Activated naive CD4-positive, alpha-beta T cell treated with anti-CD3 and anti-CD28 coated beads, Interleukin-2, amount 10 ng/mL, durations not matched to agents 7 days and 5 days (primary cell): ENCODE measurements at regions not wholly inside any gene's neighbourhood (a gene's known extent, or its start where the extent isn't known, plus 50 kb on each side); places are given as distances from the start of the nearest gene placed in this dataset.

ENCODE experiments used
- CTCF ChIA-PET: fragments of 350-600 bp; sonication (Branson Sonifier 250); formaldehyde crosslinking; loops from one replicate; lab custom pipeline; 2021; ENCODE audit warnings: antibody characterized with exemption; lab: Charles Lee
- DNase-seq: peaks from one replicate; pipeline ENCODE4 v3.0.0-alpha.2; 2020
- H3K27ac Mint-ChIP-seq: one replicate; pipeline ENCODE4 v1.8.0; 2021; ENCODE audit warnings: mild to moderate bottlenecking, moderate library complexity, mixed read lengths
- H3K27me3 Mint-ChIP-seq: one replicate; pipeline ENCODE4 v1.8.0; 2021; ENCODE audit warnings: mild to moderate bottlenecking, mixed read lengths
- H3K36me3 Mint-ChIP-seq: one replicate; pipeline ENCODE4 v1.8.0; 2021; ENCODE audit warnings: mixed read lengths
- H3K4me1 Mint-ChIP-seq: one replicate; pipeline ENCODE4 v1.8.0; 2021; ENCODE audit warnings: mixed read lengths
- H3K4me3 Mint-ChIP-seq: one replicate; pipeline ENCODE4 v1.8.0; 2021; ENCODE audit warnings: mild to moderate bottlenecking, moderate library complexity, mixed read lengths
- H3K9me3 Mint-ChIP-seq: one replicate; pipeline ENCODE4 v1.8.0; 2021; ENCODE audit warnings: mixed read lengths

DNA sequence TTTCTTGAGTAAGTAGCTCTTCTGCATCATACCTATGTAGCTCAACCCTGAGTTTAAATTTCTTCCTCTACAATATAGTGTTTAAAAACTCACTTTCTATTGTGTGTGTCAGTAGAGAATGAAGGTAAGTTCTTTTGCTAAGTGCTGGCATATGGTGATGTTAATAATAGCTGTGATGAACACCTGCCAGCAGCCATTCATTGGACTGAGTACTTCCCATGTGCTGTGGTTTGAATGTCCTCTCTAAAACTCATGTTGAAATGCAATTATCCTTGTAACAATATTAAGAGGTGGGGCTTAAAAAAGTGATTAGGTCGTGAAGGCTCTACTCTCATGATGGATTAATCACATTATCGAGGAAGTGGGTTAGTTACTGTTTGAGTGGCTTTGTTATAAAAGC, 645.2 kb upstream of the RGMB start:
- H3K27me3 Mint-ChIP-seq, result no peaks in the 10 kb centered on the region
- DNase-seq, result no peak
- H3K27ac Mint-ChIP-seq, result no peak overlapping the region
- no peaks in the 10 kb centered on the region for H3K4me1 Mint-ChIP-seq
- H3K36me3 Mint-ChIP-seq, result no peaks in the 10 kb centered on the region
- H3K9me3 Mint-ChIP-seq, result no peaks in the 10 kb centered on the region
- H3K4me3 Mint-ChIP-seq, result no peak overlapping the region
- CTCF ChIA-PET, result no interaction called here

DNA sequence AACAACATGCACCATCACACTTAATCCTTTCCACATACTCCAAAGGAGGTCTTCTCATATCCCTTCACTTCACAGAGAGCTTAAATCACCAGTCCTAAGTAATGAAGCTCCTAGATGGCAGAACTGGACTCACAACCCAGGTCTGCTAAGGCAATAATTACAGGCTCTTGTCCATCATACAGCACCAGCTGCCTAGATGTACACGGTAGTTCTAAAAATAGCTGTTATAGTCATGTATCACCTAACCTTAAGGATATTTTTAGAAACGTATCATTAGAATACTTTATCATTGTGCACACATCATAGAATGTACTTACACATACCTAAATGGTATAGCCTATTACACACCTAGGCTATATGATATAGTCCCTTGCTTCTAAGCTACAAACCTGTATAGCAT, 644.6 kb upstream of the RGMB start:
- Mint-ChIP-seq H3K4me1 (no peaks in the 10 kb centered on the region), H3K27me3 (no peaks in the 10 kb centered on the region), H3K27ac (no peak overlapping the region), H3K9me3 (no peaks in the 10 kb centered on the region), H3K4me3 (no peak overlapping the region), H3K36me3 (no peaks in the 10 kb centered on the region)
- no peak for DNase-seq
- CTCF ChIA-PET, result no interaction called here

DNA sequence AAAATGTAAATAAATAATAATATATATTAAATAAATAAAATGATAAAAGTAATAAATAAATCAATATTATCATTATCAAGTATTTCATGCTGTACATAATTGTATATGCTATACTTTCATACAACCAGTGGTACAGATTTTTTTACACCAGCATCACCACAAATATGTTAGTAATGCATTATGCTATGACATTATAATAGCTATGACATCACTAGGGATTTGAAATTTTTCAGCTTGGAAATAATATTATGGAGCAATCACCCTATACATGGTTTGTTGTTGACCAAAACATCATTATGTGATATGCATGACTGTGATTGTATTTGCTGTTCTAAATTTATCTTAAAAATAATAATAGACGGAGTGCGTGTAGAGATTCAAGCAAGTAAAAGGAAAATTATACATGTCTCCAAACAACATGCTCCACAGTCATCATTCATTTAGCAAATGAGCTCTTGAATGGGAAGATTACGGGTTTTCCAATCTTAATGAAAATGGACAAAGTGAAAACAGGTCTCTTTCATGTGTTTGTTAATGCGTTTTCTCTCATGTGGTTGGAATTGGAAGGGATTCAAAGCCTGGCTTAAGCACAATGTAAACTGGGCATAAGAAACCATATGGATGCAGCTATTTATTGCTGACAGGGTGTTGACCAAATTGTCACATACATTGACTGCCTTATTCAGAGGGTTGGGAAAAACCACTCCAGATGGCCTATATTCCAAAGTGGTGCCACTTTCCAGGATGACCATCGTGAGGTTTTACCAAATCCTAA, 643.0 kb upstream of the RGMB start:
- Mint-ChIP-seq H3K9me3 (no peaks in the 10 kb centered on the region), H3K27ac (no peak overlapping the region), H3K36me3 (no peaks in the 10 kb centered on the region), H3K27me3 (no peaks in the 10 kb centered on the region), H3K4me3 (no peak overlapping the region), H3K4me1 (no peaks in the 10 kb centered on the region)
- DNase-seq, result no peak
- CTCF ChIA-PET, result no interaction called here

DNA sequence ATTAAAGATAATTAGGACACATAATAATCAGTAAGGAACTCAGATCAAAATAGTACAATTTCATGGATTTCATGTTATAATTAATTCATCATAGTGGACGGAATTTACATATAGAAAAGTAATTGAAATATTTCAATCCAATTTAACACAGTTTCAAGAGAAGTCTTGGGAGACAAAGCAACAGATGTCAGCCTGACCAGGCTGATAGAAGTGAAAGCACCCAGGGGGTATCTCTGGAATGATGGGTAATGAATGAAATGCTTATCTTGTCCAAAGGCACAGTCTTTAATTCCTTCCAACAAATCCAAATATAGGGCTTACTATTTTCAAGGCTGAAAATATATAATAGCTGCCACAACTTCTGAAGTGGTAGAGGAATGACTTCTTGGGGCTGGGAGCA, 629.3 kb upstream of the RGMB start:
- H3K27me3 Mint-ChIP-seq, result no peaks in the 10 kb centered on the region
- CTCF ChIA-PET, result no interaction called here
- no peaks in the 10 kb centered on the region for H3K9me3 Mint-ChIP-seq
- no peak overlapping the region for H3K27ac Mint-ChIP-seq
- H3K4me3 Mint-ChIP-seq, result no peak overlapping the region
- H3K4me1 Mint-ChIP-seq, result no peaks in the 10 kb centered on the region
- DNase-seq, result no peak
- H3K36me3 Mint-ChIP-seq, result no peaks in the 10 kb centered on the region

DNA sequence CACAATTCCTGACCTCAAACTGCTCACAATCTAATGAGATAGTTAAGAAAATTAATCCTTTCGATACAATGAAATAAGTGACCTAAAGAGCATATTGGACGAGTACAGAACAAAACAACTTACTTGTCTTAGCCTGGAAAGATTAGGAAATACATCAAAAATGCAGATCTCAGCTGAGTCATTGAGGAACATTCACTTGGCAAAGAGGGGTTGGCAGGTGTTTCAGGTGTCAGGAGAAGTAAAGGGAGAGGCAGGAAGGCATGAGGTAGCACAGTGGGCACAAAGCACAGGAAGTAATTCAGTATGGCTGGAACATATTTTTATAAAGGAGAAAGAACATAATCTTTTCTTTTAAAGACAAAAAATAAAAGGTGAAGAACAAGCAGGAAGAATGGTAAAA, 628.8 kb upstream of the RGMB start:
- Mint-ChIP-seq H3K9me3 (no peaks in the 10 kb centered on the region), H3K4me1 (no peaks in the 10 kb centered on the region), H3K27ac (no peak overlapping the region)

DNA sequence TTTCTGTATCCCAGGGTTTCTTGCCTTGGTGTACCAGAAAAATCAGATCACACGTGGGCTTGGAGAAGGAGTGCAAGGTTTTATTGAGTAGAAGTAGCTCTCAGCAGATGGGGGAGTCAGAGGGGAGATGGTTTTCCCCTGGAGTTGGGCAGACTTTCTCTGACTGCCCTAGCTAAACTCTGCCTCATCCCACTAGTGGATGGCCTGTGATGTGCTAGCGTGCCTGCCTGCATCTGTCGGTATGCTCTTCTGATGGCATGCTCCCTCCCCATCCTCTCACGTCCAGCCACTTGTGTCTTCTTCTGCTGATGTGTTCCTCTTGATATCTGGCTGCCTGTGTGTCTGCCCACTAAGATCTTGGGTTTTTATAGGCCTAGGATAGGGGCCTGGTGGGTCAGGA, 616.1 kb upstream of the RGMB start:
- no peaks in the 10 kb centered on the region for H3K4me1 Mint-ChIP-seq
- no peak for DNase-seq
- H3K36me3 Mint-ChIP-seq, result no peaks in the 10 kb centered on the region
- no peak overlapping the region for H3K4me3 Mint-ChIP-seq
- no peaks in the 10 kb centered on the region for H3K9me3 Mint-ChIP-seq
- no peak overlapping the region for H3K27ac Mint-ChIP-seq
- no peaks in the 10 kb centered on the region for H3K27me3 Mint-ChIP-seq
- CTCF ChIA-PET, result no interaction called here

More for the DNA sequence above, 628.8 kb upstream of the RGMB start:
- no peak for DNase-seq
- no peaks in the 10 kb centered on the region for H3K36me3 Mint-ChIP-seq
- no peaks in the 10 kb centered on the region for H3K27me3 Mint-ChIP-seq
- H3K4me3 Mint-ChIP-seq, result no peak overlapping the region
- CTCF ChIA-PET, result no interaction called here

DNA sequence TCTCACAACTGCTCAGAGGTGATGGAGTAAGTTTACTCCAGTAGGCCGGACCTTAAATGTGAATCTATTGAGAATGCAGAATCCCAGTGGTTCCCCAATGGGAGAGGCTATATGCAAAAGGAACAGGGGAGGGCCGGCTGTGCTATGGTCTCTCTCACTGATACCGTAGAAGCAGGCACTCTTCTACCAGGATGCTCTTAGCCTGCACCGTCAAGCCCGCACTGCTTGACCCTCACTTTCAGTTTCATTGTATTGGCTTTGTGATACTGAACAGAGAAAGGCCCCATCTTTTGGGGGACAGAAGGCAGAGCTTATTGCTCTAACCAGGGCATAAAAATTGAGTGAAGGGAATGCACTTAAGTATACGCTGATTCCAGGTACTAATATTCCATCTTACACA, 615.0 kb upstream of the RGMB start:
- CTCF ChIA-PET, result no interaction called here
- H3K27me3 Mint-ChIP-seq, result no peaks in the 10 kb centered on the region
- H3K4me3 Mint-ChIP-seq, result no peak overlapping the region
- no peaks in the 10 kb centered on the region for H3K36me3 Mint-ChIP-seq
- H3K9me3 Mint-ChIP-seq, result no peaks in the 10 kb centered on the region
- H3K4me1 Mint-ChIP-seq, result no peaks in the 10 kb centered on the region
- H3K27ac Mint-ChIP-seq, result no peak overlapping the region
- no peak for DNase-seq

DNA sequence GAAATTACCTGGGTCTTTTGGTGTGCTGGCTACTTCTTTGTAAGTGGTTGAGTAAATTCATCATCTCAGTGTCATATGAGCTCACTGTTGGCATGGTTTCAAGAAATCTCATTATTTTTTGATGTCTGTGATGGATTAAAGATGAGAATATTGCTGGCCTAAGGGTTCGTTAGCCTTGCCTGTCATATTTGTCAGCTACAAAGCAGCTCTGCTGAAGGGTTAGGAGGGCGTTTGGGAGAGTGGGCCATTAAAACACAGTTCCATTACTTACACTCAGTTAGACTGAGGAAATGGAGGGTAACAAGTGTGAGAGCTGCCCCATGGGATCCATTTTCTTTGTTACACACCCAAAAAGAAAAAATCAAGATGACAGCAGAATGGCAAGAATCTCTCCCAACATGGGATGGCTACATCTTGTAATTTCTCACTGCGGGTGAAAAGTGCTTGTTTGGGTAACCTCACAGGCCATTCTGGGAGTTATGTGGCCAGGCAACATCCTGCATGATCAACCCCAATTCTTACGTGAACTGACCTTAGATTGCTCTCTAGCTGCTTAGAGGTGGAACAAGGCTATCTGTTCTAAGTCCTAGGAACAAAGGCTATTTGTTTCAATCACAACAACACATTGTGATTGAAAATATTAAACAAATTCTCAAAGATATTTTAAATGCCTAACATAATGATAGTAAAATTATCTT, 609.5 kb upstream of the RGMB start:
- Mint-ChIP-seq H3K27me3 (no peaks in the 10 kb centered on the region), H3K27ac (no peak overlapping the region), H3K9me3 (no peaks in the 10 kb centered on the region), H3K4me3 (no peak overlapping the region), H3K36me3 (no peaks in the 10 kb centered on the region), H3K4me1 (no peaks in the 10 kb centered on the region)
- no peak for DNase-seq
- CTCF ChIA-PET, result no interaction called here

DNA sequence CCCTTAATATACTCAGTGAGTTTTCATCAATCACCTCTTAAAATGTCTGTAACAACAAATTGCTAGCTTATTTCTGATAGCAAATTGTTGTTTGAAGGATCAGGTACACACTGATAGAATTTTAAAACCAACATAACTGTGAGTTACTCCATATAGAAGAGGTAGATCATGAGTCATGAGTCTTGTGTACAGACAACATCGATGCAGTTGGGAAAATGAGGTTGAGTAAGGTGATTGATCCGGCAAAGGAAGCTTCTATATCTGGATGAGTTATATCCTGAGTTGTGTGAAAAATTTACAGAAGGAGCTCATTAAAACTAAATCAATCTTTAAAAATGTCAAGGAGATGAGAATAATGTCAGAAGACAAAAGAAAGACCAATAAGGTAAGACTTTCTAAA, 604.6 kb upstream of the RGMB start:
- Mint-ChIP-seq H3K27me3 (no peaks in the 10 kb centered on the region), H3K36me3 (no peaks in the 10 kb centered on the region), H3K4me1 (no peaks in the 10 kb centered on the region), H3K27ac (no peak overlapping the region), H3K9me3 (no peaks in the 10 kb centered on the region), H3K4me3 (no peak overlapping the region)
- no peak for DNase-seq
- CTCF ChIA-PET, result no interaction called here

DNA sequence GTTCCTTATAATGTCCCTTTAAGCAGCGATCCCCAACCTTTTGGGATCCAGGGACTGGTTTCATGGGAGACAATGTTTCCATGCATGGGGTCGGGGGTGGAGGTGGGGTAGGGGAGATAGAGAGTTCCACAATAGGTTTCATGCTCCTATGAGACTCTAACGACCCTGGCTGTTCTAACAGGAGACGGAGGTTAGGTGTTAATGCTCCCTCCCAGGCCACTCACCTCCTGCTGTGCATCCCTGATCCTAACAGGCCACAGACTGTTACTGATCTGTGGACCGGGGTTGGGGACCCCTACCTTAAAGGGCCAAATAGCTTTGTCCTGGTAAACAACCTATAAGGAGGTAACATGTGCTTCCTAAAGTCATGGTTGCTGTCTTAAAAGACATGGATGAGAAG, 602.5 kb upstream of the RGMB start:
- no peaks in the 10 kb centered on the region for H3K9me3 Mint-ChIP-seq
- no peak overlapping the region for H3K27ac Mint-ChIP-seq
- no peak for DNase-seq
- CTCF ChIA-PET, result no interaction called here
- H3K4me3 Mint-ChIP-seq, result no peak overlapping the region
- H3K27me3 Mint-ChIP-seq, result no peaks in the 10 kb centered on the region
- H3K4me1 Mint-ChIP-seq, result no peaks in the 10 kb centered on the region
- H3K36me3 Mint-ChIP-seq, result no peaks in the 10 kb centered on the region

DNA sequence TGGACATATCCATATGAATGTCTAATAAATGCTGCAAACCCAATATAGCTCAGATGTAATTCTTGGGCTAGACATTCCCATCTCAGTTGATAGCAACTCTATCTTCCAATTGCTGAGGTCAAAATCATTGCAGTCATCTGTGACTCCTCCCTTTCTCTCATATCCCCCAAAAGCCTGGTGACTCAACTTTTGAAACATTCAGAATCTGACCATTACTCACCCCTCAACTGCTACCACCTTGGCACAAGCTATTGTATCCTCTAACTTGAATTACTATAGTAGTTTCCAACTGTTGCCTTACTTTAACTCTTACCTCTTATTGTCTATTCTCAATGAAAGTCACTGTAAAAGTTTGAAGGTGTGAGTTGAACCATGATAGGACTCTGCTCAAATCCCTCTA, 600.1 kb upstream of the RGMB start:
- Mint-ChIP-seq H3K4me3 (no peak overlapping the region), H3K27ac (no peak overlapping the region), H3K4me1 (no peaks in the 10 kb centered on the region), H3K27me3 (no peaks in the 10 kb centered on the region), H3K36me3 (no peaks in the 10 kb centered on the region), H3K9me3 (no peaks in the 10 kb centered on the region)
- DNase-seq, result no peak
- CTCF ChIA-PET, result no interaction called here

DNA sequence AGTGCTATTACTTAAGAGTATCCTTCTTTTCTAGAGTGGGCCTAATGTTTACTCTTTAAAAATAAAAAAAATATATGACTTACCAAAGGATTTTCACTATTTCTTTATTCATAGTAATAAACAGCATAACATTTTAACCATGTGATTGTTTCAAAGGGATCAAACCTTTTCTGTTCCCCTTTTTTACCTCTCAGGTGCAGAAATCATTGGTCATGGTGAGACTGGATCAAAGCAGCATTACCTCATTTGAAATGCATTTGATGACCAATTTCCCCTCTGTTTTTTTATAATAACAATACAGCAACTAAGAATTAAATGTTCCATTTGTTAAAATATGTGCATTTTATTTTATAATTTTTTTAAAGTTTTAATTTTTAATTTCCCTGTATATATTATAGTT, 598.0 kb upstream of the RGMB start:
- no peak for DNase-seq
- H3K27me3 Mint-ChIP-seq, result no peaks in the 10 kb centered on the region
- CTCF ChIA-PET, result no interaction called here
- no peaks in the 10 kb centered on the region for H3K4me1 Mint-ChIP-seq
- no peaks in the 10 kb centered on the region for H3K9me3 Mint-ChIP-seq
- no peak overlapping the region for H3K27ac Mint-ChIP-seq
- no peaks in the 10 kb centered on the region for H3K36me3 Mint-ChIP-seq
- H3K4me3 Mint-ChIP-seq, result no peak overlapping the region

DNA sequence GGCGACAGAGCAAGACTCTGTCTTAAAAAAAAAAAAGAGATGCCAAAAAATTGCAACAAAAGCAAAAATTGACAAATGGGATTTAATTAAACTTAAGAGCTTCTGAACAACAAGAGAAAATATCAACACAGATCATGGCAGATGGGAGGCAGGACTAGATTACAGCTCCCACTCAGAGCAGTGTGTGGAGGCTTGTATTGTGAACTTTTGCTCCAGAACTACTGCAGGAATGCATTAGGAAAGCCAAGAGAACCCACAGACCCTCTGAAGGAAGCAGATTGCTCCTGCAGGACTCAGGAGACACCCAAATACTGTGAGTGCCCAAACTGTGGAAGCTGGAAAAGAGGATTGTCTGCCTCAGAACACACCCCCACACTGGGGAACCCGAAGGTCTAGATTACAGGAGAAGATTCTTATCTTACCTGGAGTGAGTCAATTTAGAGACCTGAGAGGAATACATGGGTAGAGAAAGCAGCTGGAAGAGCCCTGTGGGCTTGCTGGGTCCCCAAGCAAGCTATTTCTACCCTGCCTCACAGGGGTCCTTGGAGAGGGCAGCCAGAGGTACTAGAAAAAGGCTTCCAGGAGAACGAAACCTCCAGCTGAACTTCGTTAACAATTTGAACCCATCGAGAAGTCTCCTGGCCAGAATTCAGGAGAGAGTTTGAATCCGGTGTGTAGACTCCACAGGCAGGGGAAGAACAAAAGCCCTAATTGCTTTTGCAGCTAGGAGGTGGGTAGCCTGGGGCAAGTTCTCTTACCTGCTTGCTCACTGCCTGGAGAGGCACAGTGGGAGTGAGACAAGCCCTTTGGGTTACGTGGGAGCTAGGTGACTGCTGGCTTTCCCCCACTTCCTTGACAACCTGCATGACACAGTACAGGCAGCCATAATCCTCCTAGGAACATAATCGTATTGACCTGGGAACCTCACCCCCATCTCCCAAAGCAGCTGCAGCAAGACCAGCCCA, 593.4 kb upstream of the RGMB start:
- Mint-ChIP-seq H3K9me3 (no peaks in the 10 kb centered on the region), H3K36me3 (no peaks in the 10 kb centered on the region), H3K27ac (no peak overlapping the region), H3K27me3 (no peaks in the 10 kb centered on the region), H3K4me3 (no peak overlapping the region), H3K4me1 (no peaks in the 10 kb centered on the region)
- no peak for DNase-seq
- CTCF ChIA-PET, result no interaction called here

DNA sequence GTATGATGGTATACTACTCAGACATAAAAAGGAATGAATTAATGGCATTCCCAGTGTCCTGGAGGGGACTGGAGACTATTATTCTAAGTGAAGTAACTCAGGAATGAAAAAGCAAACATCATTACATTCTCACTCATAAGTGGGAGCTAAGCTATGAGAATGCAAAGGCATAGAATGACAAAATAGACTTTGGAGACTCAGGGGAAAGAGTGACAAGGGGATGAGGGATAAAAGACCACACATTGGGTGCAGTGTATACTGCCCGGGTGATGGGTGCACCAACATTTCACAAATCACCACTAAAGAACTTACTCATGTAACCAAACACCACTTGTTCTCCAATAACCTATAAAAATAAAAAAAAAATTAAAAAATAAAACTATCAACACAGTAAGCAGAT, 587.3 kb upstream of the RGMB start:
- Mint-ChIP-seq H3K9me3 (no peaks in the 10 kb centered on the region), H3K36me3 (no peaks in the 10 kb centered on the region), H3K4me1 (no peaks in the 10 kb centered on the region), H3K4me3 (no peak overlapping the region), H3K27me3 (no peaks in the 10 kb centered on the region), H3K27ac (no peak overlapping the region)
- DNase-seq, result no peak
- CTCF ChIA-PET, result no interaction called here
